Kidney (tissue), 13 donors: ENCODE measurements at regions not wholly inside any gene's neighbourhood (a gene's known extent, or its start where the extent isn't known, plus 50 kb on each side); places are given as distances from the start of the nearest gene placed in this dataset.

Source experiments
- DNase-seq, 5 donors: peaks; one replicate each; pipeline ENCODE4 v3.0.0-alpha.2; 2013 to 2020
- FAIRE-seq: peaks from 2 replicates; lab custom pipeline; 2012; peaks lifted over from hg19 to GRCh38; lab: Jason Lieb, UNC
- H3K27ac ChIP-seq, 2 donors: one replicate each; pipeline ENCODE4 v1.7.0; 2013; ENCODE audit warnings: low read depth in 2 of 2, low read length in 2 of 2, inconsistent platforms in 1 of 2
- H3K27me3 ChIP-seq: one replicate; pipeline ENCODE4 v1.7.1; 2013; ENCODE audit warnings: low read length, inconsistent platforms; ENCODE audit not compliant: control insufficient read depth, insufficient read depth
- H3K36me3 ChIP-seq, 3 donors: one replicate each; pipeline versions ENCODE4 v1.7.0 to v1.7.1; 2013; ENCODE audit warnings: low read length in 3 of 3, control low read depth in 1 of 3, inconsistent platforms in 1 of 3; ENCODE audit not compliant: insufficient read depth in 3 of 3, control insufficient read depth in 2 of 3
- H3K4me1 ChIP-seq, 3 donors: one replicate each; pipeline versions ENCODE4 v1.7.0 to v1.7.1; 2013; ENCODE audit warnings: low read length in 3 of 3, inconsistent platforms in 1 of 3, low read depth in 1 of 3; ENCODE audit not compliant: control insufficient read depth in 2 of 3, insufficient read depth in 2 of 3
- H3K4me3 ChIP-seq, 3 donors: one replicate each; pipeline versions ENCODE4 v1.7.0 to v1.8.1; 2013; ENCODE audit warnings: low read length in 3 of 3, control low read depth in 1 of 3, inconsistent platforms in 1 of 3
- H3K9ac ChIP-seq, 3 donors: one replicate each; pipeline versions ENCODE4 v1.7.0 to v1.7.1; 2013; ENCODE audit warnings: low read length in 3 of 3, control low read depth in 1 of 3, inconsistent platforms in 1 of 3
- H3K9me3 ChIP-seq, 3 donors: one replicate each; pipeline versions ENCODE4 v1.7.0 to v1.7.1; 2013; ENCODE audit warnings: low read length in 3 of 3, control low read depth in 1 of 3, inconsistent platforms in 1 of 3; ENCODE audit not compliant: control insufficient read depth in 2 of 3, insufficient read depth in 1 of 3
- intact Hi-C: fragments of 100-400 bp; cut with DNase I; formaldehyde crosslinking; loops from one replicate; pipeline ENCODE4 v1.11.1; 2022
- TF ChIP-seq, protein P1 (sequence below): IDR thresholded peaks from 3 replicates; pipeline ENCODE4 v1.5.1; 2012; ENCODE audit warnings: mild to moderate bottlenecking, moderate library complexity, borderline replicate concordance; ENCODE audit not compliant: insufficient read depth; ENCODE audit errors: extremely low read depth
- donor health status: control.
- donor health status: control.
- donor health status: control.
- donor health status: control.
- donor health status: control.
- donor health status: DM: yes; HTN: yes; CAD: no.
- donor health status: Normal renal cell carcinoma (clear cell type).

DNA sequence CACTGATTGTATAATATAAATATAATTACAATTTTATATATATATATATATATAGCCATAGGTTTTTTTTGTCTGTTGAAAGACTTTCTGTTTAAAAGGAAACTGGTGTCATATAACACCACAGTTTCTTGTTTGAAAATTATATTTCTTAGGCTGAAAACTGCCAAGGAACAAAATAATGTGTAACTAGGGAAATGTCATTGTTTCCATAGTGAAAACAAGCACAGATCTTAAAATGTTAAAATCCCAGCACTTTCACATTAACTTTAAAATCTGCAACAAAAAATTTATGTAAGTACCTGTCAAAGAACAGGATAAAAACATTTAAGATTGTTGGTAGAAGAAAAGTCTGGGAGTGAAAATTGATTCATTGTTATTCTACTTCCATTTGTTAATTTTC lies 104.2 kb downstream of the ATP6V1G3 start:
- Histone ChIP-seq H3K27me3 (no peaks in the 10 kb centered on the region), H3K4me1 (no peaks in the 10 kb centered on the region), H3K36me3 (no peaks in the 10 kb centered on the region), H3K27ac (no peak overlapping the region), H3K9me3 (peaks cover 0 to 2% (median 0%) of the 10 kb centered on the region in 3 donors), H3K9ac (no peak overlapping the region), H3K4me3 (no peak overlapping the region)
- intact Hi-C loops, result no loop called here
- FAIRE-seq, result no peak
- TF ChIP-seq, protein P1, sequence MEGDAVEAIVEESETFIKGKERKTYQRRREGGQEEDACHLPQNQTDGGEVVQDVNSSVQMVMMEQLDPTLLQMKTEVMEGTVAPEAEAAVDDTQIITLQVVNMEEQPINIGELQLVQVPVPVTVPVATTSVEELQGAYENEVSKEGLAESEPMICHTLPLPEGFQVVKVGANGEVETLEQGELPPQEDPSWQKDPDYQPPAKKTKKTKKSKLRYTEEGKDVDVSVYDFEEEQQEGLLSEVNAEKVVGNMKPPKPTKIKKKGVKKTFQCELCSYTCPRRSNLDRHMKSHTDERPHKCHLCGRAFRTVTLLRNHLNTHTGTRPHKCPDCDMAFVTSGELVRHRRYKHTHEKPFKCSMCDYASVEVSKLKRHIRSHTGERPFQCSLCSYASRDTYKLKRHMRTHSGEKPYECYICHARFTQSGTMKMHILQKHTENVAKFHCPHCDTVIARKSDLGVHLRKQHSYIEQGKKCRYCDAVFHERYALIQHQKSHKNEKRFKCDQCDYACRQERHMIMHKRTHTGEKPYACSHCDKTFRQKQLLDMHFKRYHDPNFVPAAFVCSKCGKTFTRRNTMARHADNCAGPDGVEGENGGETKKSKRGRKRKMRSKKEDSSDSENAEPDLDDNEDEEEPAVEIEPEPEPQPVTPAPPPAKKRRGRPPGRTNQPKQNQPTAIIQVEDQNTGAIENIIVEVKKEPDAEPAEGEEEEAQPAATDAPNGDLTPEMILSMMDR, result no peak
- DNase-seq, result no peak

DNA sequence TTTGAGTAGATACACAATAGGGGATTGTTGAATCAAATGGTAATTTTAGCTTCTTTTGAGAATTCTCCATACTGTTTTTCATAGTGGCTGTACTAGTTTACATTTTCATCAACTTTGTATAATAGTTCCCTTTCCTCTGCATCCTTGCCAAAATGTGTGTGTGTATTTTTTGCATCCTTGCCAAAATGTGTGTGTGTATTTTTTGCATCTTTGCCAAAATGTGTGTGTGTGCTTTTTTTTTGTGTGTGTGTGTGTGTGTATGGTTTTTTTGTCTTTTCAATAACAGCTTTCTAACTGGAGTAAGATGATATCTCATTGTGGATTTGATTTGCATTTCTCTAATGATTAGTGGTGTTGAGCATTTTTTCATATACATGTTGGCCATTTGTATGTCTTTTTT lies 105.4 kb downstream of the ATP6V1G3 start:
- H3K27me3 ChIP-seq, result no peaks in the 10 kb centered on the region
- no peak overlapping the region for H3K4me3 ChIP-seq
- FAIRE-seq, result no peak
- intact Hi-C loops, result no loop called here
- TF ChIP-seq, protein P1, result no peak
- DNase-seq, result no peak
- H3K27ac ChIP-seq, result no peak overlapping the region
- H3K4me1 ChIP-seq, result no peaks in the 10 kb centered on the region
- H3K9me3 ChIP-seq, result peaks cover 0 to 2% (median 0%) of the 10 kb centered on the region in 3 donors
- no peaks in the 10 kb centered on the region for H3K36me3 ChIP-seq
- H3K9ac ChIP-seq, result no peak overlapping the region

DNA sequence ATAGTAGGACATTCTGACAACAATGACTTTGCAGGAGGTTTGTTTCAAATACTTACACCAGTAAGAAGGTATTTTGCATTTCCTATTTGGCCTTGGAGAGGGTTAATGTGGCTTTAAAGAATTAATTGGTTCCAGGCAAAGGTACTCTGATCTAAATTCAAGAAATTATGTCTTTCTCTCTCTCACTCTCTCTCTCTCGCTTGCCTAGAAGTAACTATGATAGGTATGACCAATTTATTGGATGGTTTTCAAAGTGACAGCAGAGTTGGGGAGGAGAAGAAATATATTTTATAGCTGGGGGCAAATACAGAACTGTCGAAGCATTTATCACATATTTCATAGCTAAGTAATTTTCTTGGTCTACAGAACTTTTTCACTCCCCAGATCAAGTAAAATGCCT lies 116.0 kb downstream of the ATP6V1G3 start:
- H3K27me3 ChIP-seq, result no peaks in the 10 kb centered on the region
- H3K4me3 ChIP-seq, result no peak overlapping the region
- no peak overlapping the region for H3K27ac ChIP-seq
- DNase-seq (no peak), FAIRE-seq (no peak)
- H3K9me3 ChIP-seq, result no peaks in the 10 kb centered on the region
- H3K9ac ChIP-seq, result no peak overlapping the region
- no peaks in the 10 kb centered on the region for H3K36me3 ChIP-seq
- TF ChIP-seq, protein P1, result no peak
- intact Hi-C loops, result no loop called here
- no peaks in the 10 kb centered on the region for H3K4me1 ChIP-seq

DNA sequence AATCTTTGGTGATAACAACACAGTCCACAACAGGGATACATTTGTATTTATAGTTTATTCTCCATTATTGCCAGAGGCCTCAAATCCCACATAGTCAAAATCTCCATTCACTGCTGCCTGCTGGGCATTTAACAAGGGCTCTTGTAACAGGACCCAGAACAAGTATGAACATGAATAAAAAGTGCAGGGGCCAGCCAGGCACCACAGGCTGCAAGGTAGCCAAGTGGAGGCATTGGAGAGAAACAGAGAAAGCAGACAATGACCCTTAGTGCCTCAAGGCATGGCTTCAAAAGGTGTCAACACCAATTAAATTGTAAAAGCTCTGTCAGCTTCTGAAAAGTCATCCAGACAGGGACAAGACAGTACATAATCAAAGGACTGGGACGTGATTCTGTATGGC lies 116.8 kb downstream of the ATP6V1G3 start:
- H3K4me3 ChIP-seq, result no peak overlapping the region
- no peaks in the 10 kb centered on the region for H3K9me3 ChIP-seq
- no peaks in the 10 kb centered on the region for H3K4me1 ChIP-seq
- intact Hi-C loops, result no loop called here
- no peaks in the 10 kb centered on the region for H3K27me3 ChIP-seq
- H3K36me3 ChIP-seq, result no peaks in the 10 kb centered on the region
- H3K9ac ChIP-seq, result no peak overlapping the region
- no peak for DNase-seq
- no peak for FAIRE-seq
- H3K27ac ChIP-seq, result no peak overlapping the region
- TF ChIP-seq, protein P1, result no peak
